Stomach (tissue), 4 donors: ENCODE measurements at regions not wholly inside any gene's neighbourhood (a gene's known extent, or its start where the extent isn't known, plus 50 kb on each side); places are given as distances from the start of the nearest gene placed in this dataset.

Experiments used
- CTCF ChIP-seq, 7 experiments: fragments of 450-650 bp in 4 of 7; fragments of 200-600 bp in 3 of 7; sonication (generic) in 3 of 7; IDR thresholded peaks; one replicate each; pipeline ENCODE4 v1.5.1; 2016 to 2019; ENCODE audit warnings: antibody characterized with exemption in 7 of 7, control low read depth in 2 of 7, mild to moderate bottlenecking in 1 of 7
- EP300 ChIP-seq: sonication (generic); formaldehyde crosslinking; IDR thresholded peaks from one replicate; pipeline ENCODE4 v1.6.1; 2017; ENCODE audit warnings: antibody characterized with exemption
- POLR2A ChIP-seq, 4 donors: fragments of 450-650 bp; IDR thresholded peaks; one replicate each; pipeline ENCODE4 v1.6.1; 2016; ENCODE audit warnings: antibody characterized with exemption in 4 of 4, control low read depth in 2 of 4, mild to moderate bottlenecking in 1 of 4, moderate library complexity in 1 of 4
- POLR2AphosphoS5 ChIP-seq, 3 donors: sonication (generic); formaldehyde crosslinking; IDR thresholded peaks; one replicate each; pipeline ENCODE4 v1.6.1; 2016; ENCODE audit warnings: antibody characterized with exemption in 3 of 3

GRCh38 chr3:24615177-24615576 lies 120.5 kb upstream of the THRB start:
- TF ChIP-seq CTCF (IDR thresholded peaks at IDR 0.05) (no peak), POLR2A (IDR thresholded peaks at IDR 0.05) (no peak), EP300 (no peak), POLR2AphosphoS5 (IDR thresholded peaks at IDR 0.05) (no peak)
